ENCODE measurements at regions not wholly inside any gene's neighbourhood (a gene's known extent, or its start where the extent isn't known, plus 50 kb on each side); places are given as distances from the start of the nearest gene placed in this dataset.
"Not testable (repeated sequence)": the region's sequence is repeated elsewhere in the genome, so short reads cannot be mapped to it uniquely, and the experiment has no call there.

DNA sequence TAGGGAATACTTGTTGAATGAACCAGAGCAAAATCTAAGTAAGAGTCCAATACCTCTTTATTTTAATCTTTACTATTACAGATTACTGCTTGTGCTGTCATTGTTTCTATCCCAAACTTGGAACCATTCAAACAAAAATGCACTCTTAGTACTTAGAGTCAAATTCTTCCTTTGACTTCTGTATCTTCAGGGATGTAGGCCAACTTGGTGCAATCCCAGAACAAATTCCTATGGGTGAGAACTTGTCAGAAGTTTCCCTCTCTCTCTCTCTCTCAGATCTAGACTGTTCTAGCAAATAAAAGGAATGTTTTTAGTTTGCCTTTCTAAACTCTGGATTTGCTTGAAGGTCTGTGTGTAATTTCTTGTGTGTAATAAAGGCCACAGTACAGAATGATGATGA is 329.0 kb upstream of the TMTC4 start:
- no peak for DNase-seq

DNA sequence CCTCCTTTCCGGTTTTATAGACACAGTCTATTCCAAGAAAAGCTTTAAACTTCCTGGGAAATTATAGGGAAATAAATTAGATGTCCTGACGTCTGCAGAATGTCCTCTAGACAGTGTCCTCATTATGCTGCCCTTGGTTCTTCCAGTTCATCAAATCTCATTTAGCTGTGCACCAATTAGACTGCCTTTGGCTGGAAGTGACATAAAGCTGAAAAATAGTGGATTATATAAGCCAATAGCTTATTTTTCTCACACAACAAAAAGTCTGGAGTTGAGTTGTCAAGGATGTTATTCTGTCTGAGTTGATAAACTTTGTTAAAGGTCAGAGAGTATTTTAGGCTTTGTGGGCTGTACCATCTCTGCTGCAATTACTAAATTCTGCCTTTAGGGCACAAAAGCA is 314.8 kb upstream of the TMTC4 start:
- no peak for DNase-seq

DNA sequence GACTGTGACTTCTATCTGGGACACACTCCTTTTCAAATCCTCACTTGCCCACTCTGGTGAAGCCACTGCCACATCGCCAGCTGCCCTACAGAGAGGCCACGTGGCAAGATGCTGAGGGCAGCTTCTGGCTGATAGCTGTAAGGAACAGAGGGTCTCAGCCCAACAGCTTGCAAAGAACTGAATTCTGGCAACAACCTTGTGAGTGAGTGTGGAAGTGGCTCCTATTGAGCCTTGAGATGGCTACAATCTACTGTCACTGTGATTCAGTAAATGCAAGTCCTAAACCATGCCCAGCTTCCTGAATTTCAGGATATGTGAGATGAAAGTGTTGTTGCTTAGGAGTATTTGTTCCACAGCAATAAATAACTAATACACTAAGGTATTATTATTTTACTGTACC is 314.3 kb upstream of the TMTC4 start:
- DNase-seq, result no peak

- DNase-seq, result no peak
These were observed 313.4 kb upstream of the TMTC4 start for GRCh38 chr13:100987948-100988347.

DNA sequence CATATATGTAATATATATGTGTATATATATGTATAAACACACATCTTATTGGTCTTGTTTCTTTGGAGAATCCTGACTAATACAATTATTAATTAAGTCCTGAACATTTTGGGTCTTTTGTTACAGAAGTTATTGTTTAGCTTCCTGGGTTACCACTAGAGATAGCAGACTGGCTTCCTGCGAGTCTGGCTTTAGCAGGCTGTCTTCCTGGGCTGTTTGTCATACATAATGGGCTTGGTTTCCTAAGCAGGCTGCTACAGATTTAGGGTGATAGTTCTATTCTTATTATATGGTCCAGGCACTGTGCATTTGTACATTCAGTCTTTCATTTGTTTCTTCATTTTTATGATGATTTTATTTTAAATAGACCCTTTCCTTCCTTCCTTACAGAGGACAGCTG is 312.0 kb upstream of the TMTC4 start:
- DNase-seq, result no peak

DNA sequence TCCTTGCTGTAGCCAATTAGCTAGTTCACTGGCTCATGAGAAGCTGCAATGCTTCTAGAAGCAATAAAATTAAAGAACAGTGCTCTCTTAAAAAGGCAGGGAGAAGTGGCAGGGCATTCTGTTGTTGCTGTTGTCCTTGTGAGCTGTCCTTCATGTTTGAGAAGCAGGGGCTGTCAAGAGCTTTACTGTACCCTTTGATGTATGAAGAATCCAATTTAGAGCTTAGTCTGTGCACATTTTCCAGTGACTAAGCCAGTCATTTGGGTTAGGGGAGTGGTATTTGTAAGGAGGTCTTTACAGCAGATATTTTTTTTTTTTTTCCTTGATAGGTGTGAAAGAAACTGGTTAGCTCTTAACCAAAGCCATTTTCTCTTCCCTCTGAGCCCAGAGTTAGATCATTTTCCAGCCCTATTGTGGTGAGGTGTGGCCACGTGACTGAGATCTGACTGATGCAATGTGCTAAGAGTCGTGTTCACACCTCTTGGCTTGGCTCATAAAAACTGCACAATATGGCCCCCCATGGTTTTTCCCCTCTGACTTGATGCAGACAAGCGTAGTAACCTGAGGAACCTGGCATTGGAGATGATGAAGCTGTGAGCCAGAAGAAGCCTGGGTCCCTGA is 309.6 kb upstream of the TMTC4 start:
- DNase-seq, result no peak

DNA sequence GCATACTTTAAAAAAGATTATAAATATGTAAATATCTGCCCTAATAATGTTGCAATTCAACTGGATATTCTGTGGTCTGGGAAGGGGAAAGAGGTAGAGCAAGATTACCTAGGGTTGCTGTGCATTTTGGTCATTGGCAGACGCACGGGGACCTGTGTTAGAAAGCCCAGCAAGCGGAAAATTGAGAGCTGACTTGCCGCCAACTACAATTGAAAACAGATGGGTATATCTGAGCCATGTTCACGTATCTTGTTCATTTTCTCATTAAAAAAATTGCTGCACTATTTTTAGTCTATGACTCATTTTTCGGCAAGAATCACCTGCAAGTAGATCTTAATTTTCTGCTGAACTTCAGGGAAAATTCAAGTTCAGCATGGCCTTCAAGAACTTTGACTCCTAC is 308.5 kb upstream of the TMTC4 start:
- no peak for DNase-seq

DNA sequence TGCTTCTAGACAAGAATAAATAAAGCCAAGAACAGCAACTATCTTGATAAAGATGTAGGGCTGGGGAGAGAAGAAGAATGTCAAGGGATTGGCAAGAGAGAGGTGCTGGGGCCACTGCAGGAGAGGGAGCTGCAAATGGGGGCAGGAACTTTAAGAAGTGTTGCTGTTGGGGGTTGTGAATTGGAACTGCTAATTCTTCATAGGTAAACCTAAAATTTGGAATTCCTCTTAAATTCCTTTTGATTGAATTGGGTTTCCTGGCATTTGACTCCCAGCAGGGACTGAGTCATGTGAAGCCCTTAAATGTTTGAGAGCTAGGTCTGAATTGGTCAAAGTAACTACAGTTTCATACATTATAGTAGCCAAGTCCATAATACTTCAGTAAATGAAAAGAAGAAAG is 305.6 kb upstream of the TMTC4 start:
- DNase-seq, result no peak

- no peak for DNase-seq
These were observed 303.2 kb upstream of the TMTC4 start for GRCh38 chr13:100977841-100978240.

DNA sequence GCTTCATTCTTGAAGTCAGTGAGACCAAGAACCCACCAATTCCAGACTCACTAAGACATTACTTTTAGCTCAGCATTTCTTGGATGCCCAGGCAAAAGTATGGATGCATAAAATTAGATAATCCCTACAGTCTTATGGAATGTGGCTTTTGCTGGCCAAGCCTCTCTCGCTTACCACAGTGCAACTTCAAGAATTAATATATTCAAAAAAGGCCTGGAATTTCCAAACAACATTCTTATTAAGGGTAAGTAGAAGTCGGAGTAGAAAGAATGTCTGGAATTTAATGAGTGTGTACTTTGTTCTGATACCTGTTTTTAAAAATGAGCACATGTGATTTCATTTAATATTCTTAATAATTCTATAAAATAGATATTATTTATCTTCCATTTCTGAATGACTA is 302.4 kb upstream of the TMTC4 start:
- no peak for DNase-seq

GRCh38 chr13:100975666-100976065 is 301.1 kb upstream of the TMTC4 start:
- not testable (repeated sequence) for DNase-seq

DNA sequence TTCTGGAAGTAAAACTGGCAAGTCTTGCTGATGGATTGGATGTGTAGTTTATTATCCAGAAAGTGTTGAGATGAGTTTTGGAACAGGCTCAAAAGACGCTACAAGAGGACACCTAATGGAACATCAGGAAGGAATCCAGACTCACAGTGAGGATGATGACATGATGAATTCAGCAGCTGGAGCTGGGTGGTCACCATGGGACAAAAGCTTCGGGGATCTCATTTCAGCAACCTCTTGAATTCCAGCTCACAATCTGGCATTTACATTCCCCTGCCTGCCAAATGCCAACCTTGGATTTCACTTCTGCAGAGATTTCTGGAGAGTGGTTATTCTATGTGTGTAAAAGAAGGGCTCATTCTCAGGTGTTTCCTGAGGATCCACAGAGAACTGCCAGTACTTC is 288.0 kb upstream of the TMTC4 start:
- DNase-seq, result no peak

DNA sequence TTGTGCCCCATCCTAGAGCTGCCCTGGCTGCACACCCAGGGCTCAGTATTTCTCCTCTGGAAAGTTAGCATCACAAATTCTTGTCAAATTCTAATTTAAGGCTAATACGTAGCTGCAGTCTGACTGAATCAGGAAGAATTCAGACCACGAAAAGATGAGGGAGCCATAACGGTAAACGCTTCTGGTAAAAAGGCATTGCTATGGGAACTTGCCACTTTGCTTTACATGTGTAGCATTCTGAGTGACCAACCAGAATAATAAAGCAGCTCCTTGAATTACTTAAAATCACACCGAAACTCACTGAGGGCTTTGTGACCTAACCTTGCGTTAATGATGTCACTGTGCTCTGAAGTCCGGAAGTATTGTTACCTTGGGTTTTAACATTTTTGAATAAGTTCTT is 286.6 kb upstream of the TMTC4 start:
- no peak for DNase-seq

- no peak for DNase-seq
These were observed 284.2 kb upstream of the TMTC4 start for GRCh38 chr13:100958831-100959230.

DNA sequence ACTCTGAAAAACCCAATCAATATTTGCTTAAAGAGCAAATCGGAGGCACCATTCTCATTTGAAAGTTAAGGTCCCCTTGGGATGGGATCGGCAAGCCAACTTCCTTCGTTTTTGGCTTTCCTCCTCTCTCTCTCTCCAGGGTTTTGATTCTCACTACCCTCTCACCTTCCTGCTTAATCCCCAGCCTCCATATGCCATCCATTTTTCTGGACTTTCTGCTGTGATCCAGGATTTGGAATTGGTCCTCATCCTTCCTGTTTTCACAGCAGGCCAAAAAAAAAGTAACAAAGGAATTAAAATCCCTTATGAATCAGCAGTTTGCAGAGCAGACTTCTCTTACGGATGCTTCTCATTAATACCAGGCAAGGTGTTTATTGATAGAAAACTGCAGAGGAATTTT is 283.1 kb upstream of the TMTC4 start:
- no peak for DNase-seq

- DNase-seq, result no peak
These were observed 280.1 kb upstream of the TMTC4 start for GRCh38 chr13:100954430-100955305.

GRCh38 chr13:100951016-100951415 is 276.4 kb upstream of the TMTC4 start:
- DNase-seq, result no peak

DNA sequence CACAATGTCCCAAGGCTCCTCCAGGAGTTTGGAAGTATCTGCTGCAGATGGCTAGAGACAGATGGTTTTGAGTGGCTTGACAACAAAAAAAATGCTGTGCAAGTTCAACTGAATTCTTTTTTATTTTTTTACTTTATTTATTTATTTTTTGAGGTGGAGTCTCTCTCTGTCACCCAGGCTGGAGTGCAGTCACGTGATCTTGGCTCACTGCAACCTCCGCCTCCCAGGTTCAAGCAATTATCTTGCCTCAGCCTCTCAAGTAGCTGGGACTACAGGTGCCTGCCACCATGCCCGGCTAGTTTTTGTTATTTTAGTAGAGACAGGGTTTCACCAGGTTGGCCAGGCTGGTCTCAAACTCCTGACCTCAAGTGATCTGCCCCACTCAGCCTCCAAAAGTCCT is 274.3 kb upstream of the TMTC4 start:
- not testable (repeated sequence) for DNase-seq

- DNase-seq, result no peak
These were observed 272.0 kb upstream of the TMTC4 start for GRCh38 chr13:100946588-100946987.

DNA sequence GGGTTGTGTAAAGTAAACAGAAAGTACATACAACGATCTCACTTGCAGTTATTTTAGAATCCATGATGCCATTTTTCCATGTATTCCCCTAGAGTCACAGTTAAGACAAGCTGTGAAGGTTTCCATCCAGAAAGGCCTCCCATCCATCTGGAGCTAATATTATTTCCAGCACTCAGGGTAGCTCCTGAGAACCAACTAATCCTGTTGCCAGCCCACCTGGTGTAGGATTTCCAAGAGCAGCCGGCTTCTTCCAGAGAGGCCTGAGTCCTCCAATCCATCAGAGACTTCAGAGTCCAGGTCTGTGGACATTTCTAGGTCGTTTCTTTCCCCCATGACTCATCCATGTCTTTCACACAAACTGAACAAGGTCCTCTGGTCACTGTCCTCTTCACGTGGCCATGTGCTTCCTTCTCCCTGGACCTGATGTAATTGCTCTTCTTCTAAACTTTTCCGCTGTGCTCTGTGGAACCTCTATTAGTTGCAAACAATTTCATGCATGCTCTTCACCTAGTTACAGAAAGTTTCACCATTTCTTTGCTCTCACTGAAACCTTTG is 270.3 kb upstream of the TMTC4 start:
- DNase-seq, result no peak

DNA sequence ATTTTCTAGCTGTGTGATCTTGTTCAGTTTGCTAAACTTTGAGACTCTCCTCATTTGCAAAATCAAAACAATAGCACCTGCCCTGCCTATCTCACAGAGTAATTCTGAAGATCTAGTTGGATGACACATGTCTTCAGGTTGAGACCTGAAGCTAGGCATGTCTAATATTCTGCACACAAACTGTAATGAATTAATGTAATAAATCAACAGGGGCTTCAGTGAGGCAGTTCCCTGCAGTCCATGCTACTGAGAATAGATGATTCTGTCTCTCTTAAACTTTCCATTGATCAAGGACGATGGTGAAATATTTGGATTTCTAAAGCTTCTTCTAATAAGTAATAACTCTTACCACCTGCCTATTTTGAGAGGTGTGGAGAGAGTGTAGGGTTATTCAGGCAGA is 268.1 kb upstream of the TMTC4 start:
- DNase-seq, result no peak

GRCh38 chr13:100941377-100942368 is 267.1 kb upstream of the TMTC4 start:
- no peak for DNase-seq

DNA sequence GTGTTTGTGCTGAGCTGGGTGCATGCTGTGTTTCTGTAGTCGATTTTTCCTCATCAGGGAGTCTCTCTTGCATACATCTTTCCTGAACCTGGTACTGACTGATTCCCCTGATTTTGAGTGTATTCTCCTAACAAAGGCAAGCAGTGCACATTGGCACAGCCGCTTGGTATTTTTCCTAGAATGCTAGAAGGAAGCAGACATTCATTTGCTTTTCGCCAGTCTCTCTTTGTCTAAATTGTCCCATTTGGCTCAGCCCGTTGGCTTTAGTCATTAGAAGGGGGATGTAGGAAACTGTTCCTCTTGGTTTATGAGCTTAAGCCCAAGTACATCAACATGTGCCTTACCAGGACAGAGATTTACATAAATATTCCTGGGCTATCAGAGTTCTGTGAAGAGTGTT is 266.1 kb upstream of the TMTC4 start:
- DNase-seq, result no peak
